GM12878 (cell line): ENCODE measurements at regions not wholly inside any gene's neighbourhood (a gene's known extent, or its start where the extent isn't known, plus 50 kb on each side); places are given as distances from the start of the nearest gene placed in this dataset.

Experiments
- FOS ChIP-seq: IDR thresholded peaks from 3 replicates; pipeline ENCODE4 v1.6.1; 2011; ENCODE audit warnings: borderline replicate concordance; ENCODE audit not compliant: insufficient read length; ENCODE audit errors: extremely low read depth
- HDGF ChIP-seq: fragments of 450-650 bp; IDR thresholded peaks from 2 replicates; pipeline ENCODE4 v1.6.1; 2016; ENCODE audit warnings: antibody characterized with exemption
- NR2F1 ChIP-seq: fragments of 450-650 bp; conservative IDR thresholded peaks from 2 replicates; pipeline ENCODE4 v1.6.1; 2017; ENCODE audit warnings: mild to moderate bottlenecking
- POLR2AphosphoS5 ChIP-seq: IDR thresholded peaks from 2 replicates; pipeline ENCODE4 v1.6.1; 2011; ENCODE audit warnings: mild to moderate bottlenecking, low read length, inconsistent platforms
- TF ChIP-seq, protein P1 (sequence below): IDR thresholded peaks from 2 replicates; pipeline ENCODE4 v1.6.1; 2012; ENCODE audit warnings: improper control_type of control experiment, low read depth, low read length; ENCODE audit not compliant: insufficient replicate concordance
- TF ChIP-seq, protein P2 (sequence below): fragments of 450-650 bp; IDR thresholded peaks from 2 replicates; pipeline ENCODE4 v1.6.1; 2017; ENCODE audit warnings: antibody characterized with exemption, mild to moderate bottlenecking, moderate library complexity
- TF ChIP-seq, protein P3 (sequence below): IDR thresholded peaks from 2 replicates; pipeline ENCODE4 v1.6.1; 2011; ENCODE audit warnings: borderline replicate concordance, low read depth, mild to moderate bottlenecking, moderate library complexity, mixed read lengths, low read length; ENCODE audit not compliant: insufficient read depth; ENCODE audit errors: extremely low read length
- TF ChIP-seq, protein P4 (sequence below): fragments of 450-650 bp; IDR thresholded peaks from 2 replicates; pipeline ENCODE4 v1.6.1; 2016; ENCODE audit warnings: mild to moderate bottlenecking, moderate library complexity, borderline replicate concordance

DNA sequence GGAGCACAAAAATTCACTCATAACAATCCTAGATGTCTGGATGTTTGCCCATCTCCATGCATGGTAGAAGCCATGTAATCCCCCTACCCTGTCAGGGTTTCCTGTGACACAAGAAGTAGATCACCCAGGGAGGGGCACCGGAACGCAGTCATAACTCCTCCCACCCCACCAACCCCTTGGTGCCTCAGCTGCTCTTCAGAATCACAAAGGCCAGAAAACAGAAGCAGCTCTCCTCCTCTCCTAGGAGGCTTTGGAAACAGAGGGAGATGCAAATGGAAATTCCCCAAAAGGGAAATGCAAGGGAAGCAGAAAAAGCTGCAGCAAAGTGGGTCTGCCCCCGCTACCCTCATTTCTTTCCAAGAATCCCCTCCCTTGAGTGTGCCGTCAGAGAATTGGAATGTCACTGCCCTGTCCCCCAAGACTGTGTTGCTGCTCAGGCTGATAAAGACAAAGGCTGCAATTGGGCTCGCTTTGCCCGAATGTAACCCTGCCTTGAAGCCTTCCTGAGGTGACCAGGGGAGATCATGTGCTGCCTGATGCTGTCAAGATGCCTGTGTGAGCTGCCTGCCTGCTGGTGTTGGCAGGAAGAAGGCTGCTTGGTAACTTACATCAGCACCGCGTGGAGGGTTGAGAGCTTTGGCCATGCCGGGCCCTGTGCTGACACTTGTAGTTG is 65.5 kb upstream of the ABCA1 start (continued):
- TF ChIP-seq, protein P1, sequence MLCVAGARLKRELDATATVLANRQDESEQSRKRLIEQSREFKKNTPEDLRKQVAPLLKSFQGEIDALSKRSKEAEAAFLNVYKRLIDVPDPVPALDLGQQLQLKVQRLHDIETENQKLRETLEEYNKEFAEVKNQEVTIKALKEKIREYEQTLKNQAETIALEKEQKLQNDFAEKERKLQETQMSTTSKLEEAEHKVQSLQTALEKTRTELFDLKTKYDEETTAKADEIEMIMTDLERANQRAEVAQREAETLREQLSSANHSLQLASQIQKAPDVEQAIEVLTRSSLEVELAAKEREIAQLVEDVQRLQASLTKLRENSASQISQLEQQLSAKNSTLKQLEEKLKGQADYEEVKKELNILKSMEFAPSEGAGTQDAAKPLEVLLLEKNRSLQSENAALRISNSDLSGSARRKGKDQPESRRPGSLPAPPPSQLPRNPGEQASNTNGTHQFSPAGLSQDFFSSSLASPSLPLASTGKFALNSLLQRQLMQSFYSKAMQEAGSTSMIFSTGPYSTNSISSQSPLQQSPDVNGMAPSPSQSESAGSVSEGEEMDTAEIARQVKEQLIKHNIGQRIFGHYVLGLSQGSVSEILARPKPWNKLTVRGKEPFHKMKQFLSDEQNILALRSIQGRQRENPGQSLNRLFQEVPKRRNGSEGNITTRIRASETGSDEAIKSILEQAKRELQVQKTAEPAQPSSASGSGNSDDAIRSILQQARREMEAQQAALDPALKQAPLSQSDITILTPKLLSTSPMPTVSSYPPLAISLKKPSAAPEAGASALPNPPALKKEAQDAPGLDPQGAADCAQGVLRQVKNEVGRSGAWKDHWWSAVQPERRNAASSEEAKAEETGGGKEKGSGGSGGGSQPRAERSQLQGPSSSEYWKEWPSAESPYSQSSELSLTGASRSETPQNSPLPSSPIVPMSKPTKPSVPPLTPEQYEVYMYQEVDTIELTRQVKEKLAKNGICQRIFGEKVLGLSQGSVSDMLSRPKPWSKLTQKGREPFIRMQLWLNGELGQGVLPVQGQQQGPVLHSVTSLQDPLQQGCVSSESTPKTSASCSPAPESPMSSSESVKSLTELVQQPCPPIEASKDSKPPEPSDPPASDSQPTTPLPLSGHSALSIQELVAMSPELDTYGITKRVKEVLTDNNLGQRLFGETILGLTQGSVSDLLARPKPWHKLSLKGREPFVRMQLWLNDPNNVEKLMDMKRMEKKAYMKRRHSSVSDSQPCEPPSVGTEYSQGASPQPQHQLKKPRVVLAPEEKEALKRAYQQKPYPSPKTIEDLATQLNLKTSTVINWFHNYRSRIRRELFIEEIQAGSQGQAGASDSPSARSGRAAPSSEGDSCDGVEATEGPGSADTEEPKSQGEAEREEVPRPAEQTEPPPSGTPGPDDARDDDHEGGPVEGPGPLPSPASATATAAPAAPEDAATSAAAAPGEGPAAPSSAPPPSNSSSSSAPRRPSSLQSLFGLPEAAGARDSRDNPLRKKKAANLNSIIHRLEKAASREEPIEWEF = no peak
- TF ChIP-seq, protein P2, sequence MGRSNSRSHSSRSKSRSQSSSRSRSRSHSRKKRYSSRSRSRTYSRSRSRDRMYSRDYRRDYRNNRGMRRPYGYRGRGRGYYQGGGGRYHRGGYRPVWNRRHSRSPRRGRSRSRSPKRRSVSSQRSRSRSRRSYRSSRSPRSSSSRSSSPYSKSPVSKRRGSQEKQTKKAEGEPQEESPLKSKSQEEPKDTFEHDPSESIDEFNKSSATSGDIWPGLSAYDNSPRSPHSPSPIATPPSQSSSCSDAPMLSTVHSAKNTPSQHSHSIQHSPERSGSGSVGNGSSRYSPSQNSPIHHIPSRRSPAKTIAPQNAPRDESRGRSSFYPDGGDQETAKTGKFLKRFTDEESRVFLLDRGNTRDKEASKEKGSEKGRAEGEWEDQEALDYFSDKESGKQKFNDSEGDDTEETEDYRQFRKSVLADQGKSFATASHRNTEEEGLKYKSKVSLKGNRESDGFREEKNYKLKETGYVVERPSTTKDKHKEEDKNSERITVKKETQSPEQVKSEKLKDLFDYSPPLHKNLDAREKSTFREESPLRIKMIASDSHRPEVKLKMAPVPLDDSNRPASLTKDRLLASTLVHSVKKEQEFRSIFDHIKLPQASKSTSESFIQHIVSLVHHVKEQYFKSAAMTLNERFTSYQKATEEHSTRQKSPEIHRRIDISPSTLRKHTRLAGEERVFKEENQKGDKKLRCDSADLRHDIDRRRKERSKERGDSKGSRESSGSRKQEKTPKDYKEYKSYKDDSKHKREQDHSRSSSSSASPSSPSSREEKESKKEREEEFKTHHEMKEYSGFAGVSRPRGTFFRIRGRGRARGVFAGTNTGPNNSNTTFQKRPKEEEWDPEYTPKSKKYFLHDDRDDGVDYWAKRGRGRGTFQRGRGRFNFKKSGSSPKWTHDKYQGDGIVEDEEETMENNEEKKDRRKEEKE = no peak
- TF ChIP-seq, protein P3, sequence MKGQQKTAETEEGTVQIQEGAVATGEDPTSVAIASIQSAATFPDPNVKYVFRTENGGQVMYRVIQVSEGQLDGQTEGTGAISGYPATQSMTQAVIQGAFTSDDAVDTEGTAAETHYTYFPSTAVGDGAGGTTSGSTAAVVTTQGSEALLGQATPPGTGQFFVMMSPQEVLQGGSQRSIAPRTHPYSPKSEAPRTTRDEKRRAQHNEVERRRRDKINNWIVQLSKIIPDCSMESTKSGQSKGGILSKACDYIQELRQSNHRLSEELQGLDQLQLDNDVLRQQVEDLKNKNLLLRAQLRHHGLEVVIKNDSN = no peak
- no peak for TF ChIP-seq POLR2AphosphoS5
- TF ChIP-seq, protein P4, sequence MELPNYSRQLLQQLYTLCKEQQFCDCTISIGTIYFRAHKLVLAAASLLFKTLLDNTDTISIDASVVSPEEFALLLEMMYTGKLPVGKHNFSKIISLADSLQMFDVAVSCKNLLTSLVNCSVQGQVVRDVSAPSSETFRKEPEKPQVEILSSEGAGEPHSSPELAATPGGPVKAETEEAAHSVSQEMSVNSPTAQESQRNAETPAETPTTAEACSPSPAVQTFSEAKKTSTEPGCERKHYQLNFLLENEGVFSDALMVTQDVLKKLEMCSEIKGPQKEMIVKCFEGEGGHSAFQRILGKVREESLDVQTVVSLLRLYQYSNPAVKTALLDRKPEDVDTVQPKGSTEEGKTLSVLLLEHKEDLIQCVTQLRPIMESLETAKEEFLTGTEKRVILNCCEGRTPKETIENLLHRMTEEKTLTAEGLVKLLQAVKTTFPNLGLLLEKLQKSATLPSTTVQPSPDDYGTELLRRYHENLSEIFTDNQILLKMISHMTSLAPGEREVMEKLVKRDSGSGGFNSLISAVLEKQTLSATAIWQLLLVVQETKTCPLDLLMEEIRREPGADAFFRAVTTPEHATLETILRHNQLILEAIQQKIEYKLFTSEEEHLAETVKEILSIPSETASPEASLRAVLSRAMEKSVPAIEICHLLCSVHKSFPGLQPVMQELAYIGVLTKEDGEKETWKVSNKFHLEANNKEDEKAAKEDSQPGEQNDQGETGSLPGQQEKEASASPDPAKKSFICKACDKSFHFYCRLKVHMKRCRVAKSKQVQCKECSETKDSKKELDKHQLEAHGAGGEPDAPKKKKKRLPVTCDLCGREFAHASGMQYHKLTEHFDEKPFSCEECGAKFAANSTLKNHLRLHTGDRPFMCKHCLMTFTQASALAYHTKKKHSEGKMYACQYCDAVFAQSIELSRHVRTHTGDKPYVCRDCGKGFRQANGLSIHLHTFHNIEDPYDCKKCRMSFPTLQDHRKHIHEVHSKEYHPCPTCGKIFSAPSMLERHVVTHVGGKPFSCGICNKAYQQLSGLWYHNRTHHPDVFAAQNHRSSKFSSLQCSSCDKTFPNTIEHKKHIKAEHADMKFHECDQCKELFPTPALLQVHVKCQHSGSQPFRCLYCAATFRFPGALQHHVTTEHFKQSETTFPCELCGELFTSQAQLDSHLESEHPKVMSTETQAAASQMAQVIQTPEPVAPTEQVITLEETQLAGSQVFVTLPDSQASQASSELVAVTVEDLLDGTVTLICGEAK = no peak
- no peak for TF ChIP-seq HDGF
- no peak for TF ChIP-seq FOS
- TF ChIP-seq NR2F1 = no peak
